ENCODE measurements at regions not wholly inside any gene's neighbourhood (a gene's known extent, or its start where the extent isn't known, plus 50 kb on each side); places are given as distances from the start of the nearest gene placed in this dataset.

DNA sequence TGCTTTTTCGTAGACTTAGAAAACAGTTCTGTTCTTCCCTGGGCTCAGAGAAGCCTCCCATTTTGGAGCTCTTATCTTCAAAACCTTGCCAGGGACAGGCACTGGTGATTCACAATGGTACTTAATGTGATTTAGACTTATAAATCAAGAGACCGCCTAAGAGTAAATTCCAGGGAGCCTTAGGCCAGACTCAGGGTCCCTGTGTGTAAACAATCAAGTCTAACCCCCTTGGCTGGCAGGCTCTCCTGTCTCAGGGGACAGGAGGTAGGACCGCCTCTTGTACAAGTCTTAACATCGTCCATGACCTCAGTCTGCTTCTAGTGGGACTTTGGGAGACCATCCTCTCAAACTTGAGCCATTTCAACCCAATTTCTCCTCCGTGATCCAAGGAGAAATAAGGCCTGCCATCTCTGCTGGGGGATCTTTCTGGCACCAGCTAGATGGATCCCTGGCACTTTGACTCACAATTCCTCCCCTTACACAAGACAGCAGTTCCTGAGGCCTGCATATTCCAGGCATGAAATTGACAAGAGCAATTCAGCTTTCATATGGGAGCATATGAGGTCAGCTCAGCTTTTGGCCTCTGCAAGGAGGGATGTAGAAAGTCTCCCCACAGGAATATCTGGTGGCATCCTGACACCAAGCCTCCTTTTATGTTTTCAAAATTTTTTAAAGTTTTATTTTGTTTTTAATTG is 487.0 kb downstream of the TNS1 start:
- intact Hi-C loops (cut with micrococcal nuclease; ENCODE audit: unreplicated experiment) = no loop called here
- POLR2A ChIA-PET = no interaction called here
- in situ Hi-C loops (cut with HindIII; ENCODE audit: extremely low pct_ligation_motif_present, low pct_unique_long_range_greater_than_20kb) = loop anchor here (25.0 kb wide), 1 partner anchor 1003 kb away; no protein-coding TSS in a partner anchor
- TF ChIP-seq, protein P1, sequence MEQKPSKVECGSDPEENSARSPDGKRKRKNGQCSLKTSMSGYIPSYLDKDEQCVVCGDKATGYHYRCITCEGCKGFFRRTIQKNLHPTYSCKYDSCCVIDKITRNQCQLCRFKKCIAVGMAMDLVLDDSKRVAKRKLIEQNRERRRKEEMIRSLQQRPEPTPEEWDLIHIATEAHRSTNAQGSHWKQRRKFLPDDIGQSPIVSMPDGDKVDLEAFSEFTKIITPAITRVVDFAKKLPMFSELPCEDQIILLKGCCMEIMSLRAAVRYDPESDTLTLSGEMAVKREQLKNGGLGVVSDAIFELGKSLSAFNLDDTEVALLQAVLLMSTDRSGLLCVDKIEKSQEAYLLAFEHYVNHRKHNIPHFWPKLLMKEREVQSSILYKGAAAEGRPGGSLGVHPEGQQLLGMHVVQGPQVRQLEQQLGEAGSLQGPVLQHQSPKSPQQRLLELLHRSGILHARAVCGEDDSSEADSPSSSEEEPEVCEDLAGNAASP (CRISPR knock-in tag; IDR thresholded peaks at IDR 0.05; ENCODE audit: borderline replicate concordance) = no peak
- TF ChIP-seq ZNF44 (CRISPR knock-in tag; IDR thresholded peaks at IDR 0.05) = no peak
- TF ChIP-seq ZNF326 (CRISPR knock-in tag; IDR thresholded peaks at IDR 0.05; ENCODE audit: borderline replicate concordance) = no peak
- TF ChIP-seq, protein P2, sequence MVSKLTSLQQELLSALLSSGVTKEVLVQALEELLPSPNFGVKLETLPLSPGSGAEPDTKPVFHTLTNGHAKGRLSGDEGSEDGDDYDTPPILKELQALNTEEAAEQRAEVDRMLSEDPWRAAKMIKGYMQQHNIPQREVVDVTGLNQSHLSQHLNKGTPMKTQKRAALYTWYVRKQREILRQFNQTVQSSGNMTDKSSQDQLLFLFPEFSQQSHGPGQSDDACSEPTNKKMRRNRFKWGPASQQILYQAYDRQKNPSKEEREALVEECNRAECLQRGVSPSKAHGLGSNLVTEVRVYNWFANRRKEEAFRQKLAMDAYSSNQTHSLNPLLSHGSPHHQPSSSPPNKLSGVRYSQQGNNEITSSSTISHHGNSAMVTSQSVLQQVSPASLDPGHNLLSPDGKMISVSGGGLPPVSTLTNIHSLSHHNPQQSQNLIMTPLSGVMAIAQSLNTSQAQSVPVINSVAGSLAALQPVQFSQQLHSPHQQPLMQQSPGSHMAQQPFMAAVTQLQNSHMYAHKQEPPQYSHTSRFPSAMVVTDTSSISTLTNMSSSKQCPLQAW (CRISPR knock-in tag; IDR thresholded peaks at IDR 0.05) = no peak
- no peak for TF ChIP-seq CREB1 (IDR thresholded peaks at IDR 0.05)
- no peak for TF ChIP-seq CREB1 (CRISPR knock-in tag; IDR thresholded peaks at IDR 0.05)
- TF ChIP-seq, protein P3, sequence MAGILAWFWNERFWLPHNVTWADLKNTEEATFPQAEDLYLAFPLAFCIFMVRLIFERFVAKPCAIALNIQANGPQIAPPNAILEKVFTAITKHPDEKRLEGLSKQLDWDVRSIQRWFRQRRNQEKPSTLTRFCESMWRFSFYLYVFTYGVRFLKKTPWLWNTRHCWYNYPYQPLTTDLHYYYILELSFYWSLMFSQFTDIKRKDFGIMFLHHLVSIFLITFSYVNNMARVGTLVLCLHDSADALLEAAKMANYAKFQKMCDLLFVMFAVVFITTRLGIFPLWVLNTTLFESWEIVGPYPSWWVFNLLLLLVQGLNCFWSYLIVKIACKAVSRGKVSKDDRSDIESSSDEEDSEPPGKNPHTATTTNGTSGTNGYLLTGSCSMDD (CRISPR knock-in tag; IDR thresholded peaks at IDR 0.05) = no peak
- TF ChIP-seq, protein P4, sequence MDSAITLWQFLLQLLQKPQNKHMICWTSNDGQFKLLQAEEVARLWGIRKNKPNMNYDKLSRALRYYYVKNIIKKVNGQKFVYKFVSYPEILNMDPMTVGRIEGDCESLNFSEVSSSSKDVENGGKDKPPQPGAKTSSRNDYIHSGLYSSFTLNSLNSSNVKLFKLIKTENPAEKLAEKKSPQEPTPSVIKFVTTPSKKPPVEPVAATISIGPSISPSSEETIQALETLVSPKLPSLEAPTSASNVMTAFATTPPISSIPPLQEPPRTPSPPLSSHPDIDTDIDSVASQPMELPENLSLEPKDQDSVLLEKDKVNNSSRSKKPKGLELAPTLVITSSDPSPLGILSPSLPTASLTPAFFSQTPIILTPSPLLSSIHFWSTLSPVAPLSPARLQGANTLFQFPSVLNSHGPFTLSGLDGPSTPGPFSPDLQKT (CRISPR knock-in tag; IDR thresholded peaks at IDR 0.05; ENCODE audit: borderline replicate concordance) = no peak
- TF ChIP-seq ZNF773 (CRISPR knock-in tag; IDR thresholded peaks at IDR 0.05; ENCODE audit: borderline replicate concordance) = no peak
- no peak for TF ChIP-seq TBL1XR1 (IDR thresholded peaks at IDR 0.05; ENCODE audit: borderline replicate concordance, low read length, partially characterized antibody)
- TF ChIP-seq HNRNPH1 (optimal IDR thresholded peaks at IDR 0.05; ENCODE audit: low read depth, low read length) = no peak
- no peak for TF ChIP-seq SETDB1 (CRISPR knock-in tag; IDR thresholded peaks at IDR 0.05; ENCODE audit: borderline replicate concordance)
- TF ChIP-seq, protein P5, sequence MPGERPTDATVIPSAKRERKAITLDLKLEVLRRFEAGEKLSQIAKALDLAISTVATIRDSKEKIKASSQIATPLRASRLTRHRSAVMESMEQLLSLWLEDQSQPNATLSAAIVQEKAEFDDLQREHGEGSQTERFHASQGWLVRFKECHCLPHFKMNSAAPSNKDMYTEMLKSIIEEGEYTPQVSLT (CRISPR knock-in tag; IDR thresholded peaks at IDR 0.05; ENCODE audit: borderline replicate concordance, low read depth) = no peak
- no peak for TF ChIP-seq REPIN1 (CRISPR knock-in tag; IDR thresholded peaks at IDR 0.05; ENCODE audit: borderline replicate concordance, low read depth)
- TF ChIP-seq PRPF4 (IDR thresholded peaks at IDR 0.05; ENCODE audit: low read depth, low read length, poor library complexity, severe bottlenecking) = no peak
- TF ChIP-seq HOXA3 (CRISPR knock-in tag; IDR thresholded peaks at IDR 0.05) = no peak
- TF ChIP-seq KMT2A (CRISPR knock-in tag; IDR thresholded peaks at IDR 0.05) = no peak
- TF ChIP-seq ZNF460 (CRISPR knock-in tag; IDR thresholded peaks at IDR 0.05; ENCODE audit: borderline replicate concordance) = no peak

More for the DNA sequence above, 487.0 kb downstream of the TNS1 start:
- Histone ChIP-seq H3K36me3 (replicated peaks in 1 of 2; ENCODE audit: control insufficient read depth in 1 of 2, insufficient read depth in 2 of 2, low read length in 2 of 2) (no peaks in the 10 kb centered on the region), H3K4me2 (ENCODE audit: low read depth, low read length) (no peak overlapping the region), H3K9ac (ENCODE audit: insufficient read depth, low read depth, low read length) (no peak overlapping the region), H3K27me3 (ENCODE audit: control insufficient read depth in 1 of 2, insufficient read depth in 2 of 2, low read length in 2 of 2) (0 out of 5 replicates have a peak, but pooled peaks cover 0 to 3% of the 10 kb centered on the region in 2 experiments), H2AFZ (ENCODE audit: low read length) (no peak overlapping the region), H3K9me3 (ENCODE audit: low read length) (no peaks in the 10 kb centered on the region), H3K27ac (ENCODE audit: extremely low read length, insufficient read depth, low read length) (no peak overlapping the region), H3K4me1 (ENCODE audit: insufficient read depth, low read length) (no peaks in the 10 kb centered on the region), H3K79me2 (ENCODE audit: insufficient read depth, low read length) (no peaks in the 10 kb centered on the region), H4K20me1 (ENCODE audit: insufficient read depth, low read length) (no peaks in the 10 kb centered on the region), H3K4me3 (replicated peaks in 1 of 3; ENCODE audit: insufficient read depth in 1 of 3, low read depth in 2 of 3, low read length in 3 of 3) (no peak overlapping the region)
- 9% methylated on average over 5 of the region's 5 CpGs for WGBS (ENCODE audit: low lambda C conversion rate)
- BruUV-seq (replicated peaks) = no TSS peak
- FAIRE-seq = no peak
- CTCF ChIA-PET (ENCODE audit: low intra/inter-chr PET ratio, low total read pairs) = no interaction called here
- DNase-seq (ENCODE audit: low spot score) = no peak
- no peak for ATAC-seq
